HG03521 (cell line): ENCODE measurements at regions not wholly inside any gene's neighbourhood (a gene's known extent, or its start where the extent isn't known, plus 50 kb on each side); places are given as distances from the start of the nearest gene placed in this dataset.
"Not testable (repeated sequence)": the region's sequence is repeated elsewhere in the genome, so short reads cannot be mapped to it uniquely, and the experiment has no call there.

Experiments used
- ATAC-seq: cut with Tn5 transposase; IDR thresholded peaks from one replicate; pipeline ENCODE4 v1.9.1; 2021; ENCODE audit warnings: mild to moderate bottlenecking, moderate library complexity; ENCODE audit not compliant: unreplicated experiment

DNA sequence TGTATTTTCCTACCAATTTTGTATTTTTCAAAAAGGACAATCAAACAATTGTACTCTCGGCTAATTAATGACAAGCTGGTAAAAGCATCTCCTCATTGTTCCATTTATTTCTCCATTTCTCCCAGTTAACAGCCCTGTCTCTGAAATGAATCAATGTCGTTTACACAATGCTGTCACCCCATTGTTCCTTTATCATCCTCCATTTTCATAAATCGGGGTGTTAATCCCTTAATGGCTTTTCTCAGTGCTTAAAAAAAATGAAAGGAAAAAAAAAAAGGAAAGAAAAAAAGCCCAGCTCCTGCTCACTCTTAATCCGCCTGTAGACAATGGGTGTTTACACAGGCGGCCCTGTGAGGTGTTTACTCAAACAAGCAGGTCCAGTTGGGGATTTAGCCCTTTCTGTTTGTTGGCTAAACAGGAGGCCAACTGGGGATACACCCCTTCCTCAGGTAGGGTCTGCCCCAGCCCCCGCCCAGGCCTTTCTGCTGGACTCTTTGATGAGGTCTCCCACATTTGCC is 86.8 kb upstream of the SALL1 start:
- ATAC-seq, result no peak

DNA sequence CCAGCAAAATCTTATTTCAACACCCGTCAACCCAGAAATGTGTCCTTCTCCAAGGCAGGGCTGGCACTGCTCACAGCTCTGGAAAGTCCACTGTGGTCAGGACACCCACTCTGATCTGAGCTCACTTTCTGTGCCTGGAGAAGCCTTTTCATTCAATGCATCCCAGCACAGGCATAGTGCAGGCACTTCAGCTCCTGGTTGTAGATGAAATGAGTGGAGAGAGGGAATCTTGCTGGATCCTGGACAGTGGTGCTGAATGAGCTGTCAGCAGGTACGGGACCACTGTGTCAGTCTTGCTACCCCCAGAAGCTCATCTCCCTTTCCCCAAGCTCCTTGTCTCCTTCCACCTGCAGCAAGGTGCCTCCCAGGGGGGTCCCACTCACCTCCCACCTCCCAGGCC is 86.1 kb upstream of the SALL1 start:
- ATAC-seq, result no peak

DNA sequence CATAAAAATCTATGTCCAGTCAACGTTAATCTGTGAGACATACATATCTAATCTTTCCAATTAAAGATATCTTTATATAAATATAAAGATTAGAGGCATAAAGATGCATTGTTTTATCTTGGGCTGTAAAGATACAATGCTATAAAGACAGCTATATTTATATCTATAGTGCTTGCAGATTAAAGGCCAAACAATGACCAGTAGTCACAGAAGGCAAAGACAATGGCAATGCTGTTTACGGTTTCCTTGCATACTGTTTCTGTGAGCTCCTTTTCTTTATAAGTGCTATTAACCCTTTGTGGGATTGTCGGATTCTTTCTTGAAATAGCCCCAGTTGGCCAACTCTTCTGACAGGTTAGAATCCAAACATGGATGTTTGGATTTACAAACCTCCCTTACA is 85.5 kb upstream of the SALL1 start:
- ATAC-seq, result no peak

DNA sequence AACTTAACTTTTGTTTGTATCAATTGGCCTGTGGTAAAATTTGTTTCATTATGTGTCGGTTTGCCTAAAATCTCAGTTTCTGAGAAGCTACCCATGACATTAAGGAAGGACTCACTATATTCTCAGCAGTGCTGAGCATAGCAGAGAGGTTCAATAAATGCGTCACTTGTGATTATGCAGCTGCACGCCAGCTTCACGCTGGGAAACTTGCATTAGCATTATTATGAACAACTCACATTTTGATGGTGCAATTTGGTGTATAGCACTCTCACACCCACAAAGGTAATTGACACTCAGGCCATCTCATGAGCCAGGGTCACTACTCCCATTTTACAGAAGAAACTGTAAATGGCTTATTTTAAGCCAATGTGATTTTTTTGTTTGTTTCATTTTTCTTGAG is 80.6 kb upstream of the SALL1 start:
- no peak for ATAC-seq

DNA sequence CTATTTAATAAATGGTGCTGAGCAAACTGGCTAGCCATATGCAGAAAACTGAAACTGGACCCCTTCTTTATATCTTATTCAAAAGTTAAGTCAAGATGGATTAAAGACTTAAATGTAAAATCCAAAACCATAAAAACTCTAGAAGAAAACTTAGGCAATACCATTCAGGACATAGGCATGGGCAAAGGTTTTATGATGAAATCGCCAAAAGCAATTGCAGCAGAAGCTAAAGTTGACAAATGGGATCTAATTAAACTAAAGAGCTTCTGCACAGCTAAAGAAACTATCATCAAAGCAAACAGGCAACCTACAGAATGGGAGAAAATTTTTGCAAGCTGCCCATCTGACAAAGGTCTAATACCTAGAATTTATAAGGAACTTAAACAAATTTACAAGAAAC is 79.0 kb upstream of the SALL1 start:
- ATAC-seq, result not testable (repeated sequence)

DNA sequence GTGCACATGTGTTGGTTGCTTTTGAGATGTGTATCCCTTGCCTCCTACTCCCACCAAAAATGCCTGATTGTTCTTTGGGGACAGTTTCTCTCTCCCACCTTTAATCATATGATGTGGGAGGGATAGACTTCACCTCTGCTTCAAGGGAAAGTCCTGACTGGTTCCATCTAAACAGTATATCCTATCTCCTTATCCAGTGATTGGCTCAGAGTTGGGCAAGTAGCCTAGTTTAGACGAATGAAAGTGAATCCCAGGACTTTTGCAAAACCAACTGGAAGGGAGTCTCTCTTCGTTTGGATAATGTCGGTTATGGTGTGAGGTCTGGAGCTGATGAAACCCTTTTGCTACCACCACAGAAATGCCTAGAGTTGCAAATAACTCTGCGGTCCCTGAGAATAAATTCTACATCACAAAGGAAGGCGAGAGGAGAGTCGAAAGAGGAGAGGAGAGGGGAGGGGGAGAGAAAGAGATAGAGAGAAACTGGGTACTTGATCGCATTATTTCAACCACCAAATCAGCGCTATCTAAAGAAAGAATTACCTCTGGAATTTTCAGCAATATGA is 77.1 kb upstream of the SALL1 start:
- no peak for ATAC-seq

DNA sequence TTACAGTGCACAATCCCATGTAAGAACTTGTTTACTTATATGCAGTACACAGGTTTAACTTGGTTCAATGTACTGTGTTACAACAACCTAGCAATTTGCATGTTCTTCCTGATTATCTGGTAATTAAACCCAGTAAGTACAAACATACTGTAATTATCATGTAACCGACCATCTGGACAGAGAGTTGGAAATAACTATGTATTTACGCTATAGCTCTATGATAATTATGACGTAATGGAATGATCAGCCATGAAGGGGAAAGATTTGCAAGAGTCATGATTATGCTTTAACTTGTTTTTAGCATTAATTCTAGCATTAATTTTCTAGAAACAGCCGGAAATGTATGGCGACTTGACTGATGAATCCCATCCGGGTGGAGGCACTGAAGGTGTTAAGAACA is 74.8 kb upstream of the SALL1 start:
- no peak for ATAC-seq

DNA sequence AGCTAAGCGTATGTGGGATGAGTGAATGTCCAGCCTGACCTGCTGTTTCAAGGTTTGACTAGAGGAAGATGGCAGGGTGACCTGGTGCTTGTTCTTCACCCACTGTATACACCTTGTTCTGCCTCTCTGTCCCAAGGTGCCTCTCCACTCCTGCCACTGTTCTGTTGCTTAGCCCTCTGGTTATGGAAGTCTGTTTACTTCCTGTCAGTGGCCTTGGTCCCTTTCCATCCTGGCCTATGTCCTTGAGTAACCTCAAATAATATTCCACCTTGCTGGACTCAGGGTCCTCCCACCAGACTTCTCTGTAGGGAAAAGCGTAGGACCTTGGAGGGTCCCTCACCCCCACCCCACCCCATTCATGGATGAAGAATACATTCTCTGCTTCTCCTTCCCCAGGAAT is 73.2 kb upstream of the SALL1 start:
- no peak for ATAC-seq

DNA sequence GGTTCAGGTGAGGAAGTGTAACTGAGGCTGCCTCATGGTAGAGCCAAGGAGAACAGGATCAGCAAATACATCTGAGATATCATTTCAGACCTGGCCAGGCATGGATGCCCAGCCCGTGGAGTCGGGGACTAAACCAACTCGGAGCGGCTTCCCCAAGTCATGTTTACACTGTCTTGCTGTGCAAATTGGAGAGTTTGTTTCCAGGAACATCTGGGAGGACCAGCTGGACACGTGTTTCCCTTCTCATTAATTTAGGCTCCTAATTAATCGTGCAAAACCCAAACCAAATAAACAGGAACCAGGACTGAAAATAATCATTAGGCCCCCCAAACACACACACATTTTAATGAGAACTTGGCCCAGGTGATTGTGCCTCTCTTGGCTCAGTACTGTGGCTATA is 70.9 kb upstream of the SALL1 start:
- no peak for ATAC-seq

DNA sequence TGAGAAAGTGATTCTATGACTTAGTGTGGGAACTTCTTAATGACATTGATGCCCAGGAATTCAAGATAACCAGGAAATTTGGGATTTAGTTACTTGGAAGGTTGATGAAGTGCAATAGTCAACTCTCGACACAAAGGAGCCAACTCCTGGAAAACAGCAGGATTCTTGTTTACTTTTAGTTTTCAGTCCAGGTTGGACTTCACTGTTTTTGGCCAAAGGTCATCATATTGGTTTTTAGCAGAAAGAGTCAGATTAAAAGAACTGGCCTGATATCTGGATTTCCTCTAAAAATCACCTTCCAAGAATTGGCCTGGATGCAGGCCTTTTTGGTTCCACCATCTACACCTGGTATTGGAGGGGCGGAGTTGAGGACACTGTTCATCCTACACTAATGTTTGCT is 60.1 kb upstream of the SALL1 start:
- ATAC-seq, result no peak

DNA sequence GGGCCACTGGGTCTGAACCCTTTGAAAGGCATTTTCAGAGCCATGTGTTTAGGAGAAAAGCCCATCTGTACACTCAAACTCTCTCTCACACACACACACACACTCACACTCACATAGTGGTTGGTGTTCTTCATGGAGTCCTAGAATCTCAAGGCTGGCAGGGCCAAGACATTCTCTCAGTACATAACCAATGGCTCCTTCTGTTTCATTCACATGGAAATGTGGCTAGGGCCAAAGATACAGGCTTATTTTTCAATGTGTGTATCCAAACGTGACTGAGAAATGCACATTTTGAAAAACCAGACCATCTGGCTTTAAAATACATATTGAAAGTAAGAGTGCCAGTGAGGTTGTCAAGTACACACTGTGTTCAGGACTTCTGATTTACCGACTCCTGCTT is 59.0 kb upstream of the SALL1 start:
- no peak for ATAC-seq

DNA sequence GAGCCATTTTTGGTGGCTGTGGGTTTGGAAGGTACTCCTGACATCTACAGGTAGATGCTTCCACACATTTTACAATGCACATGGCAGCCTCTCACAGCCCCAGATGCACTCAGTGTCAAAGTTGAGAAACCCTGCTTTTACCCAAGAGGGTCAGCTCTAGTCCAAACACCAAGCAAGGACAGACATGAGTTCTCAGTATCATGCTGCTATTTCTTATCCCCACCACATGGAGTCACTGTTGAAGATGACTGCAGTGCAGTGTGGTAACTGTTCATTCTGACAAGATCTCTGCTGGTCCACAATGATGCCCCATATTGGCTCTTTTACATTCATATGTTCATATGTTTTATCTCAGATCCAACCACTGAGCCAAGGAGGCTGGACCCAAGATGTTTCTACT is 50.5 kb upstream of the SALL1 start:
- no peak for ATAC-seq
